ENCODE measurements at regions not wholly inside any gene's neighbourhood (a gene's known extent, or its start where the extent isn't known, plus 50 kb on each side); places are given as distances from the start of the nearest gene placed in this dataset.
"Not testable (repeated sequence)": the region's sequence is repeated elsewhere in the genome, so short reads cannot be mapped to it uniquely, and the experiment has no call there.

- DNase-seq = no peak
- WGBS, 3 donors = 44 to 58% (median 52%) methylated on average over 6 of the region's 6 CpGs
- Histone ChIP-seq H3K36me3 (no peaks in the 10 kb centered on the region), H3K27me3 (no peaks in the 10 kb centered on the region), H3K4me3 (no peak overlapping the region), H3K9me3 (no peaks in the 10 kb centered on the region), H3K4me1 (ENCODE audit: insufficient read depth) (peaks cover 2% of the 10 kb centered on the region), H3K27ac (no peak overlapping the region)
- no peak for TF ChIP-seq POLR2A (IDR thresholded peaks at IDR 0.05)
- TF ChIP-seq, protein P1, sequence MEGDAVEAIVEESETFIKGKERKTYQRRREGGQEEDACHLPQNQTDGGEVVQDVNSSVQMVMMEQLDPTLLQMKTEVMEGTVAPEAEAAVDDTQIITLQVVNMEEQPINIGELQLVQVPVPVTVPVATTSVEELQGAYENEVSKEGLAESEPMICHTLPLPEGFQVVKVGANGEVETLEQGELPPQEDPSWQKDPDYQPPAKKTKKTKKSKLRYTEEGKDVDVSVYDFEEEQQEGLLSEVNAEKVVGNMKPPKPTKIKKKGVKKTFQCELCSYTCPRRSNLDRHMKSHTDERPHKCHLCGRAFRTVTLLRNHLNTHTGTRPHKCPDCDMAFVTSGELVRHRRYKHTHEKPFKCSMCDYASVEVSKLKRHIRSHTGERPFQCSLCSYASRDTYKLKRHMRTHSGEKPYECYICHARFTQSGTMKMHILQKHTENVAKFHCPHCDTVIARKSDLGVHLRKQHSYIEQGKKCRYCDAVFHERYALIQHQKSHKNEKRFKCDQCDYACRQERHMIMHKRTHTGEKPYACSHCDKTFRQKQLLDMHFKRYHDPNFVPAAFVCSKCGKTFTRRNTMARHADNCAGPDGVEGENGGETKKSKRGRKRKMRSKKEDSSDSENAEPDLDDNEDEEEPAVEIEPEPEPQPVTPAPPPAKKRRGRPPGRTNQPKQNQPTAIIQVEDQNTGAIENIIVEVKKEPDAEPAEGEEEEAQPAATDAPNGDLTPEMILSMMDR (IDR thresholded peaks at IDR 0.05) = no peak
- no peak for TF ChIP-seq EP300 (IDR thresholded peaks at IDR 0.05)
- intact Hi-C loops (cut with DNase I) = no loop called here
These were observed 278.1 kb downstream of the NKX6-1 start for GRCh38 chr4:84220990-84221389.

DNA sequence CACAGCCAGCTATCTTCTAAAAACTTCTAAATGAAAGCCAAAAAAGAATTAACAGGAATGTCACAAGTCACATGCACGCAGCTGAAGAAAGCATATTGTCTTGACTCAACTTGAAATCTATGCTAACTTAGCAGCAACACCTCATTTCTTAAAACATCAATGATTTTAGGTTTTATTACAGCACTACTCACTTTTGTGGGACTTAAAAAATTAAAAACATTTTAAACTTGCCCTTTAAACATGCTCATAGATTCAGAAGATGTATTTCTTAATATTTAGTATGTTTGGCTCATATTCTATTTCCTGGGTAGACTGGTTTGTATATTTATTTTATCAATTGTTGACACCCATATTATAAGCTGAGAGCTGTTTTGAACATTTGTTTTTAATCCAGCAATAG, 279.4 kb downstream of the NKX6-1 start:
- H3K36me3 ChIP-seq = no peaks in the 10 kb centered on the region
- H3K27ac ChIP-seq = no peak overlapping the region
- H3K9me3 ChIP-seq = no peaks in the 10 kb centered on the region
- DNase-seq = no peak
- no peaks in the 10 kb centered on the region for H3K27me3 ChIP-seq
- intact Hi-C loops (cut with DNase I) = no loop called here
- 68 to 77% (median 76%) methylated on average over 1 of the region's 1 CpG for WGBS, 3 donors
- peaks cover 2% of the 10 kb centered on the region for H3K4me1 ChIP-seq (ENCODE audit: insufficient read depth)
- TF ChIP-seq, protein P1 (IDR thresholded peaks at IDR 0.05) = no peak
- TF ChIP-seq EP300 (IDR thresholded peaks at IDR 0.05) = no peak
- TF ChIP-seq POLR2A (IDR thresholded peaks at IDR 0.05) = no peak
- no peak overlapping the region for H3K4me3 ChIP-seq

DNA sequence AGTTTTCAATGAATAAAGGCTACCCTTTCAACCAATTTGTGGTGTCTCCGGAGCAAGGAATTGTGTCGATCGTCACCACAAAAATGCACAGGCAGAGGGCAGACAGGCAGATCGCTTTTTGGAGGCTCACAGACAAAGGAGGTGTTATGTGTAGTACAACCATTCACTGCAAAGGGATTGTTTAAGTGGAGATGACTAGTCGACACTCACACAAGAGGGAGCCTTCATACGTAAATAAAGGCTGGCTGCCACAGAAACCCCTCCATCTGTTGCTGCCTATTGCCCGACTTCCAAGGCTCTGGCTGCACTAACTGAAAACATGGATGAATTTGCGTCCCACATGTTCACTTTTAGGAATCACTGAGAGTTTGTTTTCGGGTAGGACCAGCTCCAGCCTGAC, 281.1 kb downstream of the NKX6-1 start:
- no peak overlapping the region for H3K27ac ChIP-seq
- no peaks in the 10 kb centered on the region for H3K36me3 ChIP-seq
- H3K9me3 ChIP-seq = no peaks in the 10 kb centered on the region
- no peaks in the 10 kb centered on the region for H3K27me3 ChIP-seq
- intact Hi-C loops (cut with DNase I) = no loop called here
- H3K4me3 ChIP-seq = no peak overlapping the region
- no peak for DNase-seq
- peaks cover 2% of the 10 kb centered on the region for H3K4me1 ChIP-seq (ENCODE audit: insufficient read depth)
- 74 to 81% (median 74%) methylated on average over 9 of the region's 9 CpGs for WGBS, 3 donors
- TF ChIP-seq POLR2A (IDR thresholded peaks at IDR 0.05) = no peak

GRCh38 chr4:84215217-84215616, 283.9 kb downstream of the NKX6-1 start:
- Histone ChIP-seq H3K36me3 (no peaks in the 10 kb centered on the region), H3K9me3 (no peaks in the 10 kb centered on the region), H3K27ac (no peak overlapping the region), H3K27me3 (no peaks in the 10 kb centered on the region), H3K4me1 (ENCODE audit: insufficient read depth) (no peaks in the 10 kb centered on the region), H3K4me3 (no peak overlapping the region)
- WGBS, 3 donors = 78 to 92% (median 82%) methylated on average over 2 of the region's 2 CpGs
- TF ChIP-seq, protein P1 (IDR thresholded peaks at IDR 0.05) = no peak
- TF ChIP-seq POLR2A (IDR thresholded peaks at IDR 0.05) (no peak), EP300 (IDR thresholded peaks at IDR 0.05) (no peak)
- intact Hi-C loops (cut with DNase I) = no loop called here
- no peak for DNase-seq

DNA sequence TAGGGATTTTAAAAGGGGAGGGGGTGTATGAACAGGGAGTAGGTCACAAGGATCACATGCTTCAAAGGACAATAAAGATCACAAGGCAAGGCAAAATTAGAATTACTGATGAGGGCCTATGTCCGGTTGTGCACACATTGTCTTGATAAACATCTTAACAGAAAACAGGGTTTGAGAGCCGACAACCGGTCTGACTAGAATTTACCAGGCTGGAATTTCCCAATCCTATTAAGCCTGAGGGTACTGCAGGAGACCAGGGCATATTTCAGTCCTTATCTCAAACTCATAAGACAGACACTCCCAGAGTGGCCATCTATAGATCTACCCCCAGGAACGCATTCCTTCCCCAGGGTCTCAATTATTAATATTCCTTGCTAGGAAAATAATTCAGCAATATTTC, 292.9 kb downstream of the NKX6-1 start:
- H3K27ac ChIP-seq; DNase-seq; intact Hi-C loops (cut with DNase I); H3K36me3 ChIP-seq; H3K27me3 ChIP-seq; H3K9me3 ChIP-seq; H3K4me1 ChIP-seq (ENCODE audit: insufficient read depth); H3K4me3 ChIP-seq: not testable (repeated sequence)
- 84 to 91% (median 86%) methylated on average over 4 of the region's 4 CpGs for WGBS, 3 donors

- 22 to 31% (median 22%) methylated on average over 1 of the region's 1 CpG for WGBS, 3 donors
- H3K4me3 ChIP-seq = no peak overlapping the region
- H3K9me3 ChIP-seq = no peaks in the 10 kb centered on the region
- no peaks in the 10 kb centered on the region for H3K4me1 ChIP-seq (ENCODE audit: insufficient read depth)
- intact Hi-C loops (cut with DNase I) = no loop called here
- H3K27me3 ChIP-seq = no peaks in the 10 kb centered on the region
- TF ChIP-seq POLR2A (IDR thresholded peaks at IDR 0.05) (no peak), EP300 (IDR thresholded peaks at IDR 0.05) (no peak)
- TF ChIP-seq, protein P1 (IDR thresholded peaks at IDR 0.05) = no peak
- H3K27ac ChIP-seq = no peak overlapping the region
- DNase-seq = no peak
- H3K36me3 ChIP-seq = no peaks in the 10 kb centered on the region
These were observed 309.9 kb downstream of the NKX6-1 start for GRCh38 chr4:84189144-84189543.
